ENCODE measurements at regions not wholly inside any gene's neighbourhood (a gene's known extent, or its start where the extent isn't known, plus 50 kb on each side); places are given as distances from the start of the nearest gene placed in this dataset.

DNA sequence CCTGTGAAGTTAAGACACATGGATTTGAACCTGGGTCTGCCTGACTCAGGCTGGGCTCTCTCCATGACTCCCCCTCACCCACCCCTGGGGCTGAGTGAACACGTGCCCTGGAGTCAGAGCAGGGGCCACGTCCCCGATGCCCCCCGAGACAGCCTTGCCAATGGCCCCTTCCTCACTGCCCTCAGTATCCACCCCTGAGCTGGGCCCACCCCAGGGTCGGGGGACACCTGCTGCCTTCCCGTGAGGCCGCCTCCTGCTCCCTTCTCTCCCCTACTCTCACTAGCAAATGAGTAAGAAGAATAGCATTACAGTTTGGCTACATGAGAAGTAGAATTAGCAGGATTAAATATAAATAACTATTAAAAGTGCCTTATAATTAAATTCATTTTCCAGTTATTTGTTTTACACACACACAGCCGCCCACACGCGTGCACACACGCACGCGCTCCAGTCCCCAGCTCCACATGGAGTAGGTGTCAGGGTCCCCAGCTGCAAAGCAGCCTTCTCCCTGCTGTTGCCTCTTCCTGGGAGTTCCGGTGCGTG is 117.4 kb upstream of the LINGO1 start:
- TF ChIP-seq ETV5 (CRISPR knock-in tag; IDR thresholded peaks at IDR 0.05; ENCODE audit: borderline replicate concordance) (no peak), ZNF841 (CRISPR knock-in tag; IDR thresholded peaks at IDR 0.05; ENCODE audit: borderline replicate concordance) (no peak), RBM39 (IDR thresholded peaks at IDR 0.05; ENCODE audit: low read depth, low read length, poor library complexity, severe bottlenecking) (no peak), SAFB2 (CRISPR knock-in tag; IDR thresholded peaks at IDR 0.05; ENCODE audit: borderline replicate concordance, low read depth) (no peak), MED1 (CRISPR knock-in tag; IDR thresholded peaks at IDR 0.05) (no peak), POLR2AphosphoS2 (IDR thresholded peaks at IDR 0.05; ENCODE audit: low read depth, low read length) (no peak), SIN3A (IDR thresholded peaks at IDR 0.05; ENCODE audit: borderline replicate concordance, low read depth, low read length) (no peak), ZSCAN12 (CRISPR knock-in tag; IDR thresholded peaks at IDR 0.05) (no peak), TAF15 (IDR thresholded peaks at IDR 0.05; ENCODE audit: low read depth, low read length, poor library complexity, severe bottlenecking) (no peak)
- TF ChIP-seq, protein P1, sequence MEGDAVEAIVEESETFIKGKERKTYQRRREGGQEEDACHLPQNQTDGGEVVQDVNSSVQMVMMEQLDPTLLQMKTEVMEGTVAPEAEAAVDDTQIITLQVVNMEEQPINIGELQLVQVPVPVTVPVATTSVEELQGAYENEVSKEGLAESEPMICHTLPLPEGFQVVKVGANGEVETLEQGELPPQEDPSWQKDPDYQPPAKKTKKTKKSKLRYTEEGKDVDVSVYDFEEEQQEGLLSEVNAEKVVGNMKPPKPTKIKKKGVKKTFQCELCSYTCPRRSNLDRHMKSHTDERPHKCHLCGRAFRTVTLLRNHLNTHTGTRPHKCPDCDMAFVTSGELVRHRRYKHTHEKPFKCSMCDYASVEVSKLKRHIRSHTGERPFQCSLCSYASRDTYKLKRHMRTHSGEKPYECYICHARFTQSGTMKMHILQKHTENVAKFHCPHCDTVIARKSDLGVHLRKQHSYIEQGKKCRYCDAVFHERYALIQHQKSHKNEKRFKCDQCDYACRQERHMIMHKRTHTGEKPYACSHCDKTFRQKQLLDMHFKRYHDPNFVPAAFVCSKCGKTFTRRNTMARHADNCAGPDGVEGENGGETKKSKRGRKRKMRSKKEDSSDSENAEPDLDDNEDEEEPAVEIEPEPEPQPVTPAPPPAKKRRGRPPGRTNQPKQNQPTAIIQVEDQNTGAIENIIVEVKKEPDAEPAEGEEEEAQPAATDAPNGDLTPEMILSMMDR (CRISPR knock-in tag; IDR thresholded peaks at IDR 0.05) = no peak
